GM23338 (cell line): ENCODE measurements at regions not wholly inside any gene's neighbourhood (a gene's known extent, or its start where the extent isn't known, plus 50 kb on each side); places are given as distances from the start of the nearest gene placed in this dataset.

Source experiments
- ATAC-seq: fragments of 200-7000 bp; cut with Tn5 transposase; 3 replicates; pipeline ENCODE4 v1.9.1; 2020
- DNase-seq: peaks from one replicate; pipeline ENCODE4 v3.0.0-alpha.2; 2015; ENCODE audit warnings: low spot score
- H2AFZ ChIP-seq: fragments of 200-600 bp; sonication (generic); 2 replicates; pipeline ENCODE4 v1.8.0; 2016; ENCODE audit warnings: antibody characterized with exemption, mild to moderate bottlenecking, moderate library complexity
- H3F3A ChIP-seq: fragments of 200-600 bp; sonication (generic); replicated peaks from 2 replicates; pipeline ENCODE4 v1.8.0; 2017; ENCODE audit warnings: antibody characterized with exemption, mixed run types, low read depth
- H3K27ac ChIP-seq: fragments of 200-600 bp; sonication (generic); 2 replicates; pipeline ENCODE4 v1.6.1; 2016; ENCODE audit warnings: low read depth
- H3K27me3 ChIP-seq: fragments of 200-600 bp; sonication (generic); 2 replicates; pipeline ENCODE4 v1.8.0; 2016; ENCODE audit warnings: mild to moderate bottlenecking, mixed run types, moderate library complexity; ENCODE audit not compliant: insufficient read depth
- H3K36me3 ChIP-seq: fragments of 200-600 bp; sonication (generic); 2 replicates; pipeline ENCODE4 v1.8.0; 2016; ENCODE audit warnings: mild to moderate bottlenecking; ENCODE audit not compliant: insufficient read depth
- H3K4me1 ChIP-seq: fragments of 200-600 bp; sonication (generic); 2 replicates; pipeline ENCODE4 v1.8.0; 2016; ENCODE audit warnings: mild to moderate bottlenecking, moderate library complexity; ENCODE audit not compliant: insufficient read depth
- H3K4me2 ChIP-seq: fragments of 200-600 bp; sonication (generic); 2 replicates; pipeline ENCODE4 v1.7.1; 2017; ENCODE audit warnings: mixed run types
- H3K4me3 ChIP-seq: fragments of 200-600 bp; sonication (generic); 2 replicates; pipeline ENCODE4 v1.6.1; 2016; ENCODE audit warnings: mixed run types
- H3K79me2 ChIP-seq: fragments of 200-600 bp; sonication (generic); replicated peaks from 2 replicates; pipeline ENCODE4 v1.8.0; 2017; ENCODE audit warnings: mild to moderate bottlenecking; ENCODE audit not compliant: insufficient read depth
- H3K9me2 ChIP-seq: fragments of 200-600 bp; sonication (generic); 2 replicates; pipeline ENCODE4 v1.8.0; 2017; ENCODE audit not compliant: insufficient read depth
- H4K20me1 ChIP-seq: fragments of 200-600 bp; sonication (generic); replicated peaks from 2 replicates; pipeline ENCODE4 v1.8.0; 2017; ENCODE audit warnings: mild to moderate bottlenecking; ENCODE audit not compliant: insufficient read depth
- H3K27ac Mint-ChIP-seq: 2 replicates; pipeline ENCODE4 v1.8.0; 2020; ENCODE audit warnings: inconsistent platforms, mild to moderate bottlenecking, moderate library complexity, mixed read lengths
- H3K27me3 Mint-ChIP-seq: 3 replicates; pipeline ENCODE4 v1.8.0; 2022; ENCODE audit warnings: low read depth, mild to moderate bottlenecking, moderate library complexity, mixed read lengths, inconsistent platforms; ENCODE audit not compliant: insufficient read depth, poor library complexity
- H3K36me3 Mint-ChIP-seq: 3 replicates; pipeline ENCODE4 v1.8.0; 2021; ENCODE audit warnings: low read depth, mild to moderate bottlenecking, inconsistent platforms, moderate library complexity, mixed read lengths
- H3K4me1 Mint-ChIP-seq: 3 replicates; pipeline ENCODE4 v1.8.0; 2020; ENCODE audit warnings: mild to moderate bottlenecking, inconsistent platforms, mixed read lengths
- H3K4me3 Mint-ChIP-seq: 3 replicates; pipeline ENCODE4 v1.8.0; 2021; ENCODE audit warnings: moderate library complexity, mild to moderate bottlenecking, inconsistent platforms, mixed read lengths
- H3K9me3 Mint-ChIP-seq: 3 replicates; pipeline ENCODE4 v1.8.0; 2020; ENCODE audit warnings: moderate library complexity, mild to moderate bottlenecking, inconsistent platforms, mixed read lengths
- CREB1 ChIP-seq: fragments of 250-450 bp; sonication (Bioruptor Pico); IDR thresholded peaks from 2 replicates; pipeline ENCODE4 v1.5.0; 2020; ENCODE audit warnings: low read depth, mild to moderate bottlenecking, moderate library complexity
- EZH2 ChIP-seq: fragments of 200-600 bp; sonication (generic); IDR thresholded peaks from one replicate; pipeline ENCODE4 v1.8.0; 2017; ENCODE audit warnings: antibody characterized with exemption, mild to moderate bottlenecking, low read depth; ENCODE audit not compliant: unreplicated experiment
- JUNB ChIP-seq: IDR thresholded peaks from one replicate; pipeline ENCODE4 v1.6.1; 2016; ENCODE audit warnings: antibody characterized with exemption; ENCODE audit not compliant: unreplicated experiment
- NANOG ChIP-seq: IDR thresholded peaks from 2 replicates; pipeline ENCODE4 v1.6.1; 2016; ENCODE audit warnings: antibody characterized with exemption, borderline replicate concordance
- STAT1 ChIP-seq: IDR thresholded peaks from one replicate; pipeline ENCODE4 v1.6.1; 2016; ENCODE audit warnings: antibody characterized with exemption; ENCODE audit not compliant: unreplicated experiment
- ZNF331 ChIP-seq: fragments of 250-450 bp; sonication (Bioruptor Pico); IDR thresholded peaks from 2 replicates; pipeline ENCODE4 v1.5.0; 2020; ENCODE audit warnings: low read depth, mild to moderate bottlenecking, moderate library complexity
- ZNF462 ChIP-seq: fragments of 250-450 bp; sonication (Bioruptor Pico); IDR thresholded peaks from 2 replicates; pipeline ENCODE4 v1.5.0; 2020; ENCODE audit warnings: mild to moderate bottlenecking, moderate library complexity
- TF ChIP-seq, protein P1 (sequence below): IDR thresholded peaks from one replicate; pipeline ENCODE4 v1.6.1; 2018; ENCODE audit warnings: antibody characterized with exemption; ENCODE audit not compliant: unreplicated experiment

- no peak for TF ChIP-seq ZNF462 (CRISPR knock-in tag)
- TF ChIP-seq ZNF331 (CRISPR knock-in tag): no peak
- TF ChIP-seq NANOG: no peak
- TF ChIP-seq EZH2: no peak
These were observed 169.2 kb downstream of the TRIM43 start (continued) for GRCh38 chr2:95760806-95761525.

- no peaks in the 10 kb centered on the region for H3K79me2 ChIP-seq
- H3F3A ChIP-seq: no peaks in the 10 kb centered on the region
- Mint-ChIP-seq H3K36me3 (no peaks in the 10 kb centered on the region), H3K4me3 (no peak overlapping the region), H3K27ac (no peak overlapping the region), H3K27me3 (peaks cover 2% of the 10 kb centered on the region), H3K9me3 (no peaks in the 10 kb centered on the region), H3K4me1 (no peaks in the 10 kb centered on the region)
- no peaks in the 10 kb centered on the region for H3K27me3 ChIP-seq
- H3K36me3 ChIP-seq: no peaks in the 10 kb centered on the region
- H3K27ac ChIP-seq: no peak overlapping the region
- peaks cover 9% of the 10 kb centered on the region; the same call in 1 of the 2 replicates for H3K9me2 ChIP-seq
- H3K4me2 ChIP-seq: no peak overlapping the region
- H2AFZ ChIP-seq: no peak overlapping the region
- H4K20me1 ChIP-seq: no peaks in the 10 kb centered on the region
- H3K4me1 ChIP-seq: no peaks in the 10 kb centered on the region
- H3K4me3 ChIP-seq: no peak overlapping the region
- ATAC-seq (no peak), DNase-seq (no peak)
- TF ChIP-seq STAT1: no peak
- TF ChIP-seq EZH2: no peak
- no peak for TF ChIP-seq JUNB
- no peak for TF ChIP-seq CREB1
- TF ChIP-seq, protein P1, sequence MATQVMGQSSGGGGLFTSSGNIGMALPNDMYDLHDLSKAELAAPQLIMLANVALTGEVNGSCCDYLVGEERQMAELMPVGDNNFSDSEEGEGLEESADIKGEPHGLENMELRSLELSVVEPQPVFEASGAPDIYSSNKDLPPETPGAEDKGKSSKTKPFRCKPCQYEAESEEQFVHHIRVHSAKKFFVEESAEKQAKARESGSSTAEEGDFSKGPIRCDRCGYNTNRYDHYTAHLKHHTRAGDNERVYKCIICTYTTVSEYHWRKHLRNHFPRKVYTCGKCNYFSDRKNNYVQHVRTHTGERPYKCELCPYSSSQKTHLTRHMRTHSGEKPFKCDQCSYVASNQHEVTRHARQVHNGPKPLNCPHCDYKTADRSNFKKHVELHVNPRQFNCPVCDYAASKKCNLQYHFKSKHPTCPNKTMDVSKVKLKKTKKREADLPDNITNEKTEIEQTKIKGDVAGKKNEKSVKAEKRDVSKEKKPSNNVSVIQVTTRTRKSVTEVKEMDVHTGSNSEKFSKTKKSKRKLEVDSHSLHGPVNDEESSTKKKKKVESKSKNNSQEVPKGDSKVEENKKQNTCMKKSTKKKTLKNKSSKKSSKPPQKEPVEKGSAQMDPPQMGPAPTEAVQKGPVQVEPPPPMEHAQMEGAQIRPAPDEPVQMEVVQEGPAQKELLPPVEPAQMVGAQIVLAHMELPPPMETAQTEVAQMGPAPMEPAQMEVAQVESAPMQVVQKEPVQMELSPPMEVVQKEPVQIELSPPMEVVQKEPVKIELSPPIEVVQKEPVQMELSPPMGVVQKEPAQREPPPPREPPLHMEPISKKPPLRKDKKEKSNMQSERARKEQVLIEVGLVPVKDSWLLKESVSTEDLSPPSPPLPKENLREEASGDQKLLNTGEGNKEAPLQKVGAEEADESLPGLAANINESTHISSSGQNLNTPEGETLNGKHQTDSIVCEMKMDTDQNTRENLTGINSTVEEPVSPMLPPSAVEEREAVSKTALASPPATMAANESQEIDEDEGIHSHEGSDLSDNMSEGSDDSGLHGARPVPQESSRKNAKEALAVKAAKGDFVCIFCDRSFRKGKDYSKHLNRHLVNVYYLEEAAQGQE: no peak
These were observed 169.8 kb downstream of the TRIM43 start for GRCh38 chr2:95761556-95761955.
